Keratinocyte (primary cell): ENCODE measurements at regions not wholly inside any gene's neighbourhood (a gene's known extent, or its start where the extent isn't known, plus 50 kb on each side); places are given as distances from the start of the nearest gene placed in this dataset.

ENCODE experiments used
- DNase-seq: peaks from one replicate; pipeline ENCODE4 v3.0.0-alpha.2; 2011; ENCODE audit warnings: low read depth, missing footprints, low spot score
- FAIRE-seq: peaks from 2 replicates; lab custom pipeline; 2011; peaks lifted over from hg19 to GRCh38; lab: Jason Lieb, UNC
- H2AFZ ChIP-seq: 2 replicates; pipeline ENCODE4 v1.6.0; 2012; ENCODE audit warnings: low read length, control low read depth, inconsistent platforms; ENCODE audit not compliant: control insufficient read depth
- H3K27ac ChIP-seq: 2 replicates; pipeline ENCODE4 v1.5.1; 2011; ENCODE audit warnings: low read length; ENCODE audit not compliant: control insufficient read depth, insufficient read depth
- H3K27me3 ChIP-seq: 3 replicates; pipeline ENCODE4 v1.6.0; 2011; ENCODE audit warnings: low read length; ENCODE audit not compliant: control insufficient read depth, insufficient read depth; ENCODE audit errors: extremely low read depth
- H3K36me3 ChIP-seq, 2 experiments: 2 replicates in 1 of 2; 3 replicates in 1 of 2; pipeline ENCODE4 v1.5.1; 2011; ENCODE audit warnings: low read length in 2 of 2, mild to moderate bottlenecking in 1 of 2; ENCODE audit not compliant: control insufficient read depth in 2 of 2, insufficient read depth in 2 of 2; ENCODE audit errors: extremely low read depth in 1 of 2
- H3K4me1 ChIP-seq: 3 replicates; pipeline ENCODE4 v1.5.1; 2011; ENCODE audit warnings: low read length; ENCODE audit not compliant: control insufficient read depth, insufficient read depth; ENCODE audit errors: extremely low read depth
- H3K4me2 ChIP-seq: 3 replicates; pipeline ENCODE4 v1.6.0; 2011; ENCODE audit warnings: low read depth, low read length; ENCODE audit not compliant: control insufficient read depth, insufficient read depth; ENCODE audit errors: extremely low read depth
- H3K4me3 ChIP-seq, 3 experiments: fragments of 200-600 bp in 1 of 3; sonication (generic) in 1 of 3; 2 replicates in 2 of 3; 3 replicates in 1 of 3; pipeline ENCODE4 v1.5.1; 2011 to 2016; ENCODE audit warnings: low read length in 3 of 3, mild to moderate bottlenecking in 3 of 3, control low read depth in 2 of 3, inconsistent platforms in 1 of 3, low read depth in 1 of 3, mixed read lengths in 1 of 3, mixed run types in 1 of 3, moderate library complexity in 1 of 3; ENCODE audit not compliant: control insufficient read depth in 2 of 3, insufficient read depth in 2 of 3; ENCODE audit errors: extremely low read depth in 1 of 3
- H3K79me2 ChIP-seq: 2 replicates; pipeline ENCODE4 v1.6.0; 2012; ENCODE audit warnings: low read length; ENCODE audit not compliant: control insufficient read depth, insufficient read depth
- H3K9ac ChIP-seq: 3 replicates; pipeline ENCODE4 v1.6.0; 2011; ENCODE audit warnings: low read length; ENCODE audit not compliant: control insufficient read depth, insufficient read depth; ENCODE audit errors: extremely low read depth
- H3K9me1 ChIP-seq: 3 replicates; pipeline ENCODE4 v1.6.0; 2011; ENCODE audit warnings: low read length; ENCODE audit not compliant: control insufficient read depth, insufficient read depth; ENCODE audit errors: extremely low read depth
- H3K9me3 ChIP-seq: 2 replicates; pipeline ENCODE4 v1.5.1; 2012; ENCODE audit warnings: low read depth, low read length; ENCODE audit not compliant: control insufficient read depth
- H4K20me1 ChIP-seq: 3 replicates; pipeline ENCODE4 v1.6.0; 2011; ENCODE audit warnings: low read length; ENCODE audit not compliant: control insufficient read depth, insufficient read depth; ENCODE audit errors: extremely low read depth
- CTCF ChIP-seq, 3 experiments: IDR thresholded peaks in 1 of 3; conservative IDR thresholded peaks in 1 of 3; optimal IDR thresholded peaks in 1 of 3; 2 replicates in 2 of 3; 3 replicates in 1 of 3; pipeline versions ENCODE3 to v1.5.1; 2011; ENCODE audit warnings: low read length in 3 of 3, mild to moderate bottlenecking in 3 of 3, moderate library complexity in 2 of 3, control low read depth in 1 of 3, inconsistent platforms in 1 of 3; ENCODE audit not compliant: insufficient read depth in 2 of 3; ENCODE audit errors: extremely low read depth in 1 of 3
- EZH2 ChIP-seq: IDR thresholded peaks from one replicate; pipeline ENCODE4 v1.6.1; 2012; ENCODE audit warnings: inconsistent platforms, mild to moderate bottlenecking, low read length, moderate library complexity
- dilution Hi-C: fragments of 300-500 bp; cut with MboI; formaldehyde crosslinking; loops from one replicate; pipeline ENCODE4 v1.7.0; 2020; ENCODE audit warnings: low sequenced_read_pairs; ENCODE audit not compliant: extremely low pct_ligation_motif_present

- Histone ChIP-seq H3K4me3 (no peak overlapping the region), H3K9me1 (no peaks in the 10 kb centered on the region), H4K20me1 (no peaks in the 10 kb centered on the region), H3K4me2 (no peak overlapping the region), H3K36me3 (no peaks in the 10 kb centered on the region), H3K27me3 (peaks cover 3% of the 10 kb centered on the region), H2AFZ (no peak overlapping the region), H3K4me1 (no peaks in the 10 kb centered on the region), H3K9ac (no peak overlapping the region), H3K79me2 (no peaks in the 10 kb centered on the region), H3K9me3 (no peaks in the 10 kb centered on the region), H3K27ac (no peak overlapping the region)
- DNase-seq (no peak), FAIRE-seq (no peak)
- dilution Hi-C loops, result no loop called here
- no peak for TF ChIP-seq CTCF (optimal IDR thresholded peaks at IDR 0.05 in 1 of 3, IDR thresholded peaks at IDR 0.05 in 1 of 3, conservative IDR thresholded peaks at IDR 0.05 in 1 of 3; ENCODE audit: extremely low read depth in 1 of 3, insufficient read depth in 2 of 3, low read length in 3 of 3)
Measured at GRCh38 chr7:42722198-42722597, 189.7 kb downstream of the C7orf25 start.

DNA sequence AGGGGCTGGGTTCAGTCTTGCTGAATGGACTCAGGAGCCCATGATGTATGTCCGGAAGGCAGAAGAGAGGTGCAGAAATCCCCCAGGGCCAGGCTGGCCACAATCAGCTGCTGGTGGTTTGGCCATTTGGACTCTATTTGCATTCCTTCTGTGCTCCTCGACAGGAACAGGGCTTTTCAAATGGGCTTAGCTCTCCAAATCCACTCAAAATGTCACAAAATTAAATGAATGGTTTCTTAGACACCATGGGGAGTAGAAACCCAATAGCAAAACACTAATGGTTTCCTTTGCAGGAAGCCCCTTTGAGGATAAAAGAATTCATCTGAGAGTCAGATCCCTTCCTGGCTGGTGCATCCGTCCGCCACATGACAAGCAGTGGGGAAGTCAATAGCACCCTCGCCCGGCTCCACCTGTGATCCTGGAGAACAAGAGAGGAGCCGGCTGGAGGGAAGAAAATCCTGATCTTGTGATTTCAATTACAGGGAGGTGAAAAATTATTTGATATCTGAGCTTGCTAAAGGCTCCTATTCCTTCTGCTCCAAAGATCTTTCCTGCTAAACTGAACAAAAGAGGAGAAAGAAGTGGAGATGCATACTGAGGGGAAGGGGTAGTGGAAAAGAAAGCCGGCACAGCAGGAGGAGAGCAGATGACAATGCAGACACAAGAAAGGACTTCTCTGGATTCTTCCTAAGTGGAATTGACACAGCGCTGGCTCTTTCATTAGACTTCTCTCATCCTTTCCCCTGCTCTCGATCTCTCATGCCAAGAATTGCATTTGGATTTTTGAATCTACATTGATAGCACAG, 190.7 kb downstream of the C7orf25 start:
- no peaks in the 10 kb centered on the region for H3K79me2 ChIP-seq
- H3K4me1 ChIP-seq, result no peaks in the 10 kb centered on the region
- TF ChIP-seq CTCF (optimal IDR thresholded peaks at IDR 0.05 in 1 of 3, IDR thresholded peaks at IDR 0.05 in 1 of 3, conservative IDR thresholded peaks at IDR 0.05 in 1 of 3; ENCODE audit: extremely low read depth in 1 of 3, insufficient read depth in 2 of 3, low read length in 3 of 3) (no peak), EZH2 (no peak)
- no peak overlapping the region for H3K4me2 ChIP-seq
- no peaks in the 10 kb centered on the region for H4K20me1 ChIP-seq
- no peaks in the 10 kb centered on the region for H3K9me3 ChIP-seq
- no peak for DNase-seq
- H3K4me3 ChIP-seq, result no peak overlapping the region
- no peak overlapping the region for H2AFZ ChIP-seq
- H3K27ac ChIP-seq, result no peak overlapping the region
- no peaks in the 10 kb centered on the region for H3K9me1 ChIP-seq
- H3K9ac ChIP-seq, result no peak overlapping the region
- no peak for FAIRE-seq
- peaks cover 3% of the 10 kb centered on the region for H3K27me3 ChIP-seq
- dilution Hi-C loops, result no loop called here
- H3K36me3 ChIP-seq, result no peaks in the 10 kb centered on the region
